Activated T-helper 1 cell treated with anti-CD3 and anti-CD28 coated beads, Interleukin-12 subunit alpha, Interleukin-12 subunit beta, Interleukin-2, Interleukin-4 antibody, amounts not matched to agents 30 ng/mL and 10 ng/mL and 1 ng/mL, durations not matched to agents 14 hours and 24 hours and 36 hours (primary cell): ENCODE measurements at regions not wholly inside any gene's neighbourhood (a gene's known extent, or its start where the extent isn't known, plus 50 kb on each side); places are given as distances from the start of the nearest gene placed in this dataset.

Source experiments
- DNase-seq: peaks from one replicate; pipeline ENCODE4 v3.0.0; 2021; ENCODE audit warnings: low spot score
- H3K27ac Mint-ChIP-seq: one replicate; pipeline ENCODE4 v1.8.0; 2021; ENCODE audit warnings: mild to moderate bottlenecking, mixed read lengths
- H3K27me3 Mint-ChIP-seq: one replicate; pipeline ENCODE4 v1.8.0; 2022; ENCODE audit warnings: mild to moderate bottlenecking, moderate library complexity, mixed read lengths; ENCODE audit not compliant: insufficient read depth
- H3K36me3 Mint-ChIP-seq: one replicate; pipeline ENCODE4 v1.8.0; 2021; ENCODE audit warnings: low read depth, mixed read lengths
- H3K4me1 Mint-ChIP-seq: one replicate; pipeline ENCODE4 v1.8.0; 2021; ENCODE audit warnings: low read depth, mixed read lengths
- H3K4me3 Mint-ChIP-seq: one replicate; pipeline ENCODE4 v1.8.0; 2021; ENCODE audit warnings: mild to moderate bottlenecking, moderate library complexity, mixed read lengths
- H3K9me3 Mint-ChIP-seq: one replicate; pipeline ENCODE4 v1.8.0; 2021; ENCODE audit warnings: mixed read lengths
- intact Hi-C: fragments of 100-400 bp; cut with micrococcal nuclease; formaldehyde crosslinking; loops from one replicate; pipeline ENCODE4 v1.15.1; 2024

DNA sequence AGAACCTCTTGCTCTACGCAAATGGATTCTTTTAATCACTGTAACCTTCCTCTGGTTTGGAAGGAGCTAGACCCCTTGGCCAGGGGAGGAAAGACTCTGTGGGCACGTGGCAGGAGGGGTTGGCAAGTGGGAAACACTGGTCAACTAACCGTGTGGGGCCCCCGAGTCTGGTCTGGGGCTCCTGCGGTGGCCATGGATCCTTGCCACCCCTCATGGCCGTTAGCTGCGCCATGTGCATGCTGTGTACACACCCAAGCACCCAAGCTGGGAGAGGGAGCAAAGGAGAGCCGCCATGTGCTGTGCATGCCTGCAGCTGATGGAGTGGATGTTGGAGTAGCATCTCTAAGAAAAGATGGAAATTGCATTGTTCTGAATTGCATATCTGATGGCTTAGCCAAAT lies 730.6 kb downstream of the FAM181B start:
- intact Hi-C loops = no loop called here
- no peak for DNase-seq
- H3K27ac Mint-ChIP-seq = no peak overlapping the region
- peaks cover 9% of the 10 kb centered on the region for H3K4me1 Mint-ChIP-seq
- no peak overlapping the region for H3K4me3 Mint-ChIP-seq
- no peaks in the 10 kb centered on the region for H3K36me3 Mint-ChIP-seq
- no peaks in the 10 kb centered on the region for H3K27me3 Mint-ChIP-seq
- H3K9me3 Mint-ChIP-seq = no peaks in the 10 kb centered on the region

DNA sequence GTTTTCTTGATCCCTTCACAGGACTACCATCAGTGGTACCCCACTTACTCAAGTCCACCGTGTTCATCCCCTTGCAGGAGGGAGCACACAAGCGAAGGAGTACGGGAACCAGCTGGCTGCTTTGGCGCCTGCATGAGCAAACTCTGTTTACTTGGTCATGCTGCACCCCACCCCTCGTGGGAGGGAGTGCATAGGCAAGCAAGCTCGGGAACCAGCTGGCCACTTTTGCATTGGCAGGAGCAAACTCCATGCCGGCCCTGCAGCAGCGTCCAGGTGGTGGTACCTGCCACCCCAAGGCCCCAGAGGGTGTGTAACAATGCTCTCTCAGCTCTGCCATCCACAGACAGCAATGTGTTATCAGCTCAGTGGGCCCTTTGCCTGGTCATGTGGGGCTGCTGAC lies 737.8 kb downstream of the FAM181B start:
- Mint-ChIP-seq H3K27ac (no peak overlapping the region), H3K9me3 (no peaks in the 10 kb centered on the region), H3K4me3 (no peak overlapping the region), H3K27me3 (no peaks in the 10 kb centered on the region), H3K36me3 (no peaks in the 10 kb centered on the region), H3K4me1 (no peaks in the 10 kb centered on the region)
- intact Hi-C loops = no loop called here
- no peak for DNase-seq

DNA sequence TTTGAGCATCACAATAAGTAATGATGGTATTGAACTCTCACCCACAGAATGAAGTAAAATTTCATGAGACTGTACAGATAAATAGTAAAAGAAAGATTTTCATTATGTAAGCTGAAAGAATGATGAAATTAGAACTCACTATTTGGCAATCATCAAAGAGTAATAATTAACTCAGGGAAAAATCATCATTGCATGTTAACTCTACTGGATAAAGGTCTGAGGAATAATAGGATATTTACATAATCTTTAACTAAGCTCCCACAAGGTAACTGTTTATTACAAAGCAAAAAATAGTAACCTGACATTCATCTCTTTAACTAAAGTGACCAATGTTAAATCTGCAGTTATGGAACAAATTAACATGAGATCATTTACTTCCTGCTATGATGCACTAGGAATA lies 739.9 kb downstream of the FAM181B start:
- no peaks in the 10 kb centered on the region for H3K9me3 Mint-ChIP-seq
- no peak for DNase-seq
- H3K27ac Mint-ChIP-seq = no peak overlapping the region
- intact Hi-C loops = no loop called here
- no peak overlapping the region for H3K4me3 Mint-ChIP-seq
- no peaks in the 10 kb centered on the region for H3K36me3 Mint-ChIP-seq
- no peaks in the 10 kb centered on the region for H3K4me1 Mint-ChIP-seq
- no peaks in the 10 kb centered on the region for H3K27me3 Mint-ChIP-seq

DNA sequence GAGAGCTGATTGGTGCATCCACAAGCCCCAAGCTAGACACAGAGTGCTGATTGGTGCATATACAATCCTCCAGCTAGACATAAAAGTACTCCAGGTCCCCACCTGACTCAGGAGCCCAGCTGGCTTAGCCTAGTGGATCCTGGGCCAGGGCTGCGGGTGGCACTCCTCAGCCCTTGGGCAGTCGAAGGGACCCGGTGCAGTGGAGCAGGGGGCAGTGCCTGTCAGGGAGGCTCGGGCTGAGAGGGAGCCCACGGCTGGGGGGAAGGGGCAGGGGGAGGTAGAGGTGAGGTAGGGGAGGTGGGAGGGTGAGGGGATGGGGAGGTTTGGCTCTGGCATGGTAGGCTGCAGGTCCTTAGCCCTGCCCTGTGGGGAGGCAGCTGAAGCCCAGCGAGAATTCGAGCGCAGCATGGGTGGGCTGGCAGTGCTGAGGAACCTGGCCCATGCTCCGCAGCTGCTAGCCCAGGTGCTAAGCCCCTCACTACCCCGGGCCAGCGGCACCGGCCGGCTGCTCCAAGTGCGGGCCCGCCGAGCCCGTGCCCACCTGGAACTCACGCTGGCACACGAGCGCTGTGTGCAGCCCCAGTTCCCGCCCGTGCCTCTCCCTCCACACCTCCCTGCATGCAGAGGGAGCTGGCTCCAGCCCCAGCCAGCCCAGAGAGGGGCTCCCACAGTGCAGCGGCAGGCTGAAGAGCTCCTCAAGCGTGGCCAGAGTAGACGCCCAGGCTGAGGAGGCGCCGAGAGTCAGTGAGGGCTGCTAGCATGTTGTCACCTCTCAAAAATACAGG lies 742.8 kb downstream of the FAM181B start:
- intact Hi-C loops = no loop called here
- no peaks in the 10 kb centered on the region for H3K4me1 Mint-ChIP-seq
- no peaks in the 10 kb centered on the region for H3K36me3 Mint-ChIP-seq
- H3K27ac Mint-ChIP-seq = no peak overlapping the region
- no peak for DNase-seq
- H3K27me3 Mint-ChIP-seq = no peaks in the 10 kb centered on the region
- H3K4me3 Mint-ChIP-seq = no peak overlapping the region
- H3K9me3 Mint-ChIP-seq = no peaks in the 10 kb centered on the region

DNA sequence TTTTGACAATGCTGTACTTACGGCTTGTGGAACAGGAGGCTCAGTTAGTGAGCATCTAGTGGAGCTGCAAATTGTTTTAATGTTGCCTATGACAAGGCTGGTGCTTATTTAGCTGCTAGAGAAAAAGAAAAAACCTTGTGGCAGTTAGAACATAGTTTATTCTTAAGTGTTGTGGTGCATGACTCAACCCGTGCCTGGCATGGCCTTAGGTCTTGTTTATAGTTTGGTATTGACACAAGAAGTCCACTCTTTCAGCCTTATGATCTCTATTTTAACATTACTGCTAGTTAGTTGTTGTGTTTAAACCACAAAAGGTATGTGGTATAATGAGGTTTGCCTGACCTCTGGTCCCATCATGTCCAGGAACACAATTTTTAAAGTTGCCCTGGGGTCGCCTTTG lies 744.6 kb downstream of the FAM181B start:
- Mint-ChIP-seq H3K36me3 (no peaks in the 10 kb centered on the region), H3K9me3 (peaks cover 6% of the 10 kb centered on the region), H3K27me3 (peaks cover 2% of the 10 kb centered on the region), H3K4me1 (no peaks in the 10 kb centered on the region), H3K4me3 (no peak overlapping the region), H3K27ac (no peak overlapping the region)
- DNase-seq = no peak
- intact Hi-C loops = loop anchor here (5.0 kb wide), 1 partner anchor 387 kb away; no protein-coding TSS in a partner anchor

DNA sequence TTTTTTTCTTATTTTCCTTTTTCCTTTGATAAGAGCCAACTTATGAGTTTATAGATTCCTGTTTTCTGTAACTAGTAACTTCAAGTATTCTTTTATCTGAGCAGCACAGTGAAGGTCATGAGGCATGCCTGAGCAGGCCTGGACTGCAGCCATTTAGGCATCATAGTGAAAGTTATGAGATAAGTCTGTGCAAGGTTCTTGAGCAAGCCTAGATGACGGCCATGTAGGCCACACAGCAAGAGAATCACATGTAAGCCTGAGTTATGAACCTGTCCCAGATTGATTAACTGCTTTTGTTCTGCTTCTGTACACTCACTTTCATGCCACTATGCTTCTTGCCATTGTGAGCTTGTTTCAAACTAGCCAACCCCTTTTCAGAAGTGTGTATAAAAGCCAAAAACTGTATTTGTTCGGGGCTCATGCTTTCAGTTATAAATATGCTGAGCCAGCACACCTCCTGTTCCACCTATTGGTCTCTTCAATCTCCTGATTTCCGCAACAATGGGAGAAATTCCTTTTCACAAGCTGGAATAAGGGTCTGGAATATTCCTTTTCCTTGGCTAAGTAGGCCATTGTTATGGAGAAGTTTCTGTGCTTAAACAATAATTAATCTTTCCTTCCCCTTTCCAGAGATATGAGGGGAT lies 745.7 kb downstream of the FAM181B start:
- Mint-ChIP-seq H3K36me3 (no peaks in the 10 kb centered on the region), H3K27ac (no peak overlapping the region), H3K4me3 (no peak overlapping the region), H3K9me3 (peaks cover 6% of the 10 kb centered on the region), H3K4me1 (no peaks in the 10 kb centered on the region), H3K27me3 (peaks cover 2% of the 10 kb centered on the region)
- DNase-seq = no peak
- intact Hi-C loops = loop anchor here (5.0 kb wide), 1 partner anchor 386 kb away; no protein-coding TSS in a partner anchor

DNA sequence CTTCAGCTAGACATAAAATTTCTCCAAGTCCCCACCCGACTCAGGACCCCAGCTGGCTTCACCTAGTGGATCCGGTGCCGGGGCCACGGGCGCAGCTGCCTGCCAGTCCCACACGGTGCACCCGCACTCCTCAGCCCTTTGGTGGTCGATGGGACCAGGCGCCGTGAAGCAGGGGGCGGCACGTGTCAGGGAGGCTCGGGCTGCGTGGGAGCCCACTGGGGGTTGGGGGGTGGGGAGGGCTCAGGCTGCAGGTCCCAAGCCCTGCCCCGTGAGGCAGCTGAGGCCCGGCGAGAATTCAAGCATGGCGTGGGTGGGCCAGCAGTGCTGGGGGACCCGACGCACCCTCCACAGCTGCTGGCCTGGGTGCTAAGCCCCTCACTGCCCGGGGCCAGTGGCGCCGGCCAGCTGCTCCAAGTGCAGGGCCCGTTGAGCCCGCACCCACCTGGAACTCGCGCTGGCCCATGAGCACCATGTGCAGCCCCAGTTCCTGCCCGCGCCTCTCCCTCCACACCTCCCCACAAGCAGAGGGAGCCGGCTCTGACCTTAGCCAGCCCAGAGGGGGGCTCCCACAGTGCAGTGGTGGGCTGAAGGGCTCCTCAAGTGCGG lies 747.0 kb downstream of the FAM181B start:
- H3K9me3 Mint-ChIP-seq = peaks cover 6% of the 10 kb centered on the region
- intact Hi-C loops = loop anchor here (5.0 kb wide), 1 partner anchor 384 kb away; no protein-coding TSS in a partner anchor
- peaks cover 2% of the 10 kb centered on the region for H3K27me3 Mint-ChIP-seq
- H3K27ac Mint-ChIP-seq = no peak overlapping the region
- H3K36me3 Mint-ChIP-seq = no peaks in the 10 kb centered on the region
- H3K4me3 Mint-ChIP-seq = no peak overlapping the region
- DNase-seq = no peak
- no peaks in the 10 kb centered on the region for H3K4me1 Mint-ChIP-seq

DNA sequence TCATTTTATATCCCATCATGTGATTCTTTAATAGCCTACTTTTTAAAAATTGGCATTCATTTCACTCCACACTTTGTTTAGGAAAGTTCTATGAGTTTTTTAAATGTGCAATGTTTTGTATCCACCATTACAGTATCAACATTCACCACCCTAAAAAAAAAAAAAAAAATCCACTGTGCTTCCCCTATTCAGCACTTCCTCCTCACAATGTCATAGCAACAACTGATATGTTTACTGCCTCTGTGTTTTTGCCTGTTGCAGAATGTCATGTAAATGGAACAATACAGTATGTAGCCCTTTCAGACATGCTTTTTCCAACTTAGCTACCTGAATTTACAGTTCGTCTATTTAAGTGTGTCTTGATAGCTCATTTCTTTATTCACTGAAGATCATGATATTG lies 754.2 kb downstream of the FAM181B start:
- DNase-seq = no peak
- no peak overlapping the region for H3K4me3 Mint-ChIP-seq
- H3K9me3 Mint-ChIP-seq = peaks cover under 1% of the 10 kb centered on the region
- no peak overlapping the region for H3K27ac Mint-ChIP-seq
- no peaks in the 10 kb centered on the region for H3K4me1 Mint-ChIP-seq
- intact Hi-C loops = no loop called here
- H3K36me3 Mint-ChIP-seq = no peaks in the 10 kb centered on the region
- H3K27me3 Mint-ChIP-seq = no peaks in the 10 kb centered on the region

DNA sequence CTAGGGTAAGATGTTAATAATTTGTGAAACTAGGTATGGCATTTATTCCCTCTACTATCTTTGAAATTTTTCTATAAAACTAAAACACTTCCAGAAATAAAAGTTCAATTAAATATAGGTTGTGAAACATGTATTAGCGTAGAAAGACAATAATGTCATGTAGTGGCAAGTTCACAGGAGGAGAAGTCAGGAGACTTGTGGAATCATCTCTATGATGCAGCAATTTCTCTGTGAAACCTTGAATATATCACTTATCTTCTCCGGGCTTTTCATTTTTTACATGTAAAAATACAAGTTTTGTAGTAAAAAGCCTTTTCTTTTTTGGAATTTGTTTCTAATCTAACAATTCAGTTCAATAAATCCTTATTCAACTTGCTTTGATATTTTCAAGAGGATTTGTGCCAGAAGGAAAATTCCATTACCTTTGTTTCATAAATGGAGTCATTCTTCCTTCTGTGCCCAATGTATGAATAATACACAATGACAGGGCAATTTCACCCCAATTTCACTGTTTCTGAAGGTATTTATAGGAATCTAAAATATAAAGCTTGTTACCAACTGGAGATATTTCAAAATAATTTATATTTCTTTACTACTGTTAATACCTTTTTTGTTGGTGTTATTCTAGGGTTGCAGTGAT lies 758.3 kb downstream of the FAM181B start:
- DNase-seq = no peak
- intact Hi-C loops = no loop called here
- H3K27me3 Mint-ChIP-seq = no peaks in the 10 kb centered on the region
- no peaks in the 10 kb centered on the region for H3K36me3 Mint-ChIP-seq
- no peaks in the 10 kb centered on the region for H3K4me1 Mint-ChIP-seq
- H3K9me3 Mint-ChIP-seq = no peaks in the 10 kb centered on the region
- H3K4me3 Mint-ChIP-seq = no peak overlapping the region
- no peak overlapping the region for H3K27ac Mint-ChIP-seq

DNA sequence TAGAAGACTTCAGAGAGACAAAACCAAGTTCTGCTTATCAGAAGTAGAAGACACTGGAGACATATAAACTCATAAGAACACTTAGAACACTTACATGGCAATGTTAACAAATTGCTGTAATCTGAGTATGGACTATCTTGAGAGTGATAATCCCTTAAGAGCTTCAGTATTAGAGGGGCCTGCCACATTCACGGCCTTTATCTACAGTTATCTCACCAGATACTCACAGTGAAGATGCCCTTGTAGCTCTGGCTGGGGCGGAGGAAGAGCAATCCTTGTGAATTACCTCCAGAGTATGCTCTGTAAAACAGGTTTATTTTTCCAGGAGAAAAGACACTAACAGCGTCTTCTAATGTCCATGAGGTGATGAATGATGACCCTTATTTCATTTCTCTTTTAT lies 762.8 kb downstream of the FAM181B start:
- H3K4me1 Mint-ChIP-seq = no peaks in the 10 kb centered on the region
- H3K36me3 Mint-ChIP-seq = no peaks in the 10 kb centered on the region
- no peak for DNase-seq
- no peak overlapping the region for H3K27ac Mint-ChIP-seq
- H3K27me3 Mint-ChIP-seq = no peaks in the 10 kb centered on the region
- intact Hi-C loops = no loop called here
- no peaks in the 10 kb centered on the region for H3K9me3 Mint-ChIP-seq
- no peak overlapping the region for H3K4me3 Mint-ChIP-seq

DNA sequence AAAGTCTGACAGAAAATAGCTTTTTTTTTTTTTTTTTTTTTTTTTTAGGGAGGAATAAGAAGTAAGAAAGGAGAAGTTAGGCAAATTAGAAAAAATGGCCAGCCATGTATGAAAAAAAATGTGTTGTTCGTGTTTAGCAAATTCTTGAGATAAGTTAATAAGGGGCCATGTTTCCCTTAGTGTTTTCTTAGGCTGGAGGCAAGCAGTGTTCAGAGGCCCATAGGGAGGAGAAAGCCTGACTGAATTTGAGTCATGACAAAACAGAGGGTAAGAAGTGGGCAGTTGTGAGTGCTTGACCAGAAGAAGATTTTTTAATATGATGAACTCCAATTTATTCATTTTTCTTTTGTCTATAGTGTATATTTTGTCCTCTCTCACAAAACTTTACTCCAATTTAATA lies 766.4 kb downstream of the FAM181B start:
- Mint-ChIP-seq H3K9me3 (no peaks in the 10 kb centered on the region), H3K36me3 (no peaks in the 10 kb centered on the region), H3K27me3 (no peaks in the 10 kb centered on the region), H3K4me1 (peaks cover 9% of the 10 kb centered on the region), H3K4me3 (no peak overlapping the region), H3K27ac (no peak overlapping the region)
- no peak for DNase-seq
- intact Hi-C loops = no loop called here

DNA sequence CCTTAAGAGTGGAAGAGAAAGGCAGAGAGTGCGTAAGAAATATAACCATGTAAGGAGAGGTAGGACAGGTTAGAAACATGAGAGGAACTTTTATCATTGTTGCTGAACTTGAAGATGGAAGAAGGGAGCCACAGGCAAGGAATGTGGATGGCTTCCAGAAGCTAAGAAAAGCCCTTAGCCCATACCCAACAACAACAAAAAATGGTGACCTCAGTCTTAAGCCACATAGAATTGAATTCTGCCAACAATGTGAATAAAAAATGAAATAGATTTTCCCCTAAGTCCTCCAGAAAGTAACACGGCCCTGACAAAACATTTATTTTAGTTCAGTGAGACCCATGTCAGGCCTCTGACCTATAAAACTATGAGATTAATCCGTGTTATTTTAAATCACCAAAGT lies 767.3 kb downstream of the FAM181B start:
- H3K27me3 Mint-ChIP-seq = no peaks in the 10 kb centered on the region
- H3K4me1 Mint-ChIP-seq = peaks cover 9% of the 10 kb centered on the region
- H3K9me3 Mint-ChIP-seq = no peaks in the 10 kb centered on the region
- no peak overlapping the region for H3K27ac Mint-ChIP-seq
- DNase-seq = no peak
- no peaks in the 10 kb centered on the region for H3K36me3 Mint-ChIP-seq
- H3K4me3 Mint-ChIP-seq = no peak overlapping the region
- intact Hi-C loops = no loop called here

DNA sequence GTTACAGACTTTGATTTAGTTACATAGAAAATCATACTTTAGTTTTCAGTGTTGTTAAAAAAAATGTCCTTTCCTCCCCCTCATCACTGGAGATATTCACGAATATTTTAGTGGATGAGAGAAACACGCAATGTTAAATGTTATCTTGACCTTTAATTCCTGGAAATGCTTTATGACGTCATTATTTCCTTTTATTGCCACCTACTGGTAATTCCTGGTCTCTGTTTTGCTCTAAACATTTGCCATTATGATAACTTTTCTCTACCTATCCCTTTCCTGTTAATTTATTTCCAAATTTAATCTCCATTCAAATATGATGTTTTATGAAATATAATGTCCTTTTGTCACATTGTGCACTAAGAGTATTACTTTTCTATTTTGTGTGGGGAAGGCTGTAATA lies 770.6 kb downstream of the FAM181B start:
- Mint-ChIP-seq H3K4me1 (peaks cover 12% of the 10 kb centered on the region), H3K36me3 (no peaks in the 10 kb centered on the region), H3K9me3 (no peaks in the 10 kb centered on the region), H3K27me3 (no peaks in the 10 kb centered on the region), H3K4me3 (no peak overlapping the region), H3K27ac (no peak overlapping the region)
- DNase-seq = no peak
- intact Hi-C loops = loop anchor here (1.0 to 2.0 kb wide), 2 partner anchors 93 to 176 kb away; no protein-coding TSS in a partner anchor
